ENCODE measurements at regions not wholly inside any gene's neighbourhood (a gene's known extent, or its start where the extent isn't known, plus 50 kb on each side); places are given as distances from the start of the nearest gene placed in this dataset.

DNA sequence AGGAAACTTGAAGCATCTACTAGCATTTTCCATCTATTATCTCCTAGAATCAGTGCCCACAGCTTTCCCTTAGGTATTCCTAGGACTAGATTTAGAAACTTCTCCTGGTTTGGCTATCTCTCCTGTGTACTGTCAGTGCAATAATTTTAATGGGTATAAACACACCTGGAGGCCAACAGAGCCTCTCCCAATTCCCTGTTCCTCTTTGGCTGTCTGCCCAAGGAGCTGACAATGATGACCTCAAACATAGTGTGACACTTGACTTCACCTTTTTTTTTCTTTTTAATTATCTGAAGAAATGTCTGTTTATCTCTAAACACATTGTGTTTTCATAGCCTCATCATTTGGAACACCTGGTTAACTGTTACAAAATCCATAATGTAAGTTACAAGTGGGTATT is 754.5 kb upstream of the ALCAM start:
- TF ChIP-seq, protein P1, sequence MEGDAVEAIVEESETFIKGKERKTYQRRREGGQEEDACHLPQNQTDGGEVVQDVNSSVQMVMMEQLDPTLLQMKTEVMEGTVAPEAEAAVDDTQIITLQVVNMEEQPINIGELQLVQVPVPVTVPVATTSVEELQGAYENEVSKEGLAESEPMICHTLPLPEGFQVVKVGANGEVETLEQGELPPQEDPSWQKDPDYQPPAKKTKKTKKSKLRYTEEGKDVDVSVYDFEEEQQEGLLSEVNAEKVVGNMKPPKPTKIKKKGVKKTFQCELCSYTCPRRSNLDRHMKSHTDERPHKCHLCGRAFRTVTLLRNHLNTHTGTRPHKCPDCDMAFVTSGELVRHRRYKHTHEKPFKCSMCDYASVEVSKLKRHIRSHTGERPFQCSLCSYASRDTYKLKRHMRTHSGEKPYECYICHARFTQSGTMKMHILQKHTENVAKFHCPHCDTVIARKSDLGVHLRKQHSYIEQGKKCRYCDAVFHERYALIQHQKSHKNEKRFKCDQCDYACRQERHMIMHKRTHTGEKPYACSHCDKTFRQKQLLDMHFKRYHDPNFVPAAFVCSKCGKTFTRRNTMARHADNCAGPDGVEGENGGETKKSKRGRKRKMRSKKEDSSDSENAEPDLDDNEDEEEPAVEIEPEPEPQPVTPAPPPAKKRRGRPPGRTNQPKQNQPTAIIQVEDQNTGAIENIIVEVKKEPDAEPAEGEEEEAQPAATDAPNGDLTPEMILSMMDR (IDR thresholded peaks at IDR 0.05) = no peak
- no peak for TF ChIP-seq ZFX (IDR thresholded peaks at IDR 0.05; ENCODE audit: borderline replicate concordance)

Measured in 22Rv1 (cell line).